VCaP (cell line): ENCODE measurements at regions not wholly inside any gene's neighbourhood (a gene's known extent, or its start where the extent isn't known, plus 50 kb on each side); places are given as distances from the start of the nearest gene placed in this dataset.
"Not testable (repeated sequence)": the region's sequence is repeated elsewhere in the genome, so short reads cannot be mapped to it uniquely, and the experiment has no call there.

Experiments used
- H3K27ac ChIP-seq: fragments of 450-650 bp; 2 replicates; pipeline ENCODE4 v1.5.1; 2017
- TF ChIP-seq, protein P1 (sequence below): fragments of 450-650 bp; conservative IDR thresholded peaks from 2 replicates; pipeline ENCODE4 v1.5.1; 2017; ENCODE audit warnings: mild to moderate bottlenecking, moderate library complexity

DNA sequence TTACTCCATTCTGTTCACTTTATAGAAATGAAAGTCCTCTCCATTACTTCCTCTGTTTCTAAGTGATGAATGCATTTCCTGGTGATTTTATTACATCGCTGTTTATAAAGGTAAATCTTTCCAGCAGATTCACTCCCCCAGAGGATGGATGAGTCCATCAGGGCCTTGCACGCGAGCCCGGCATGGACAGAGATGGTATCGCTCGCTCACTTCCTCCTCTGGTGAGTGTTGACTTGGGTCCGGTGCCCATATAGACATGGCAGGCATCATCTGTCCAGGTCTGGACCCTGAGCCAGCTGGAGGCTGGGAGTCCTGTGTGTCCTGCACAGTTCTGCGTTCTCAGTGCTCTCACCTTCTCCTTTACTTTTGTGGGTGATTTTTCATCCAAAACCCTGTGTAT, 733.6 kb upstream of the SALL3 start:
- TF ChIP-seq, protein P1, sequence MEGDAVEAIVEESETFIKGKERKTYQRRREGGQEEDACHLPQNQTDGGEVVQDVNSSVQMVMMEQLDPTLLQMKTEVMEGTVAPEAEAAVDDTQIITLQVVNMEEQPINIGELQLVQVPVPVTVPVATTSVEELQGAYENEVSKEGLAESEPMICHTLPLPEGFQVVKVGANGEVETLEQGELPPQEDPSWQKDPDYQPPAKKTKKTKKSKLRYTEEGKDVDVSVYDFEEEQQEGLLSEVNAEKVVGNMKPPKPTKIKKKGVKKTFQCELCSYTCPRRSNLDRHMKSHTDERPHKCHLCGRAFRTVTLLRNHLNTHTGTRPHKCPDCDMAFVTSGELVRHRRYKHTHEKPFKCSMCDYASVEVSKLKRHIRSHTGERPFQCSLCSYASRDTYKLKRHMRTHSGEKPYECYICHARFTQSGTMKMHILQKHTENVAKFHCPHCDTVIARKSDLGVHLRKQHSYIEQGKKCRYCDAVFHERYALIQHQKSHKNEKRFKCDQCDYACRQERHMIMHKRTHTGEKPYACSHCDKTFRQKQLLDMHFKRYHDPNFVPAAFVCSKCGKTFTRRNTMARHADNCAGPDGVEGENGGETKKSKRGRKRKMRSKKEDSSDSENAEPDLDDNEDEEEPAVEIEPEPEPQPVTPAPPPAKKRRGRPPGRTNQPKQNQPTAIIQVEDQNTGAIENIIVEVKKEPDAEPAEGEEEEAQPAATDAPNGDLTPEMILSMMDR, result no peak
- peak overlapping the region; percentile 69 for H3K27ac ChIP-seq

DNA sequence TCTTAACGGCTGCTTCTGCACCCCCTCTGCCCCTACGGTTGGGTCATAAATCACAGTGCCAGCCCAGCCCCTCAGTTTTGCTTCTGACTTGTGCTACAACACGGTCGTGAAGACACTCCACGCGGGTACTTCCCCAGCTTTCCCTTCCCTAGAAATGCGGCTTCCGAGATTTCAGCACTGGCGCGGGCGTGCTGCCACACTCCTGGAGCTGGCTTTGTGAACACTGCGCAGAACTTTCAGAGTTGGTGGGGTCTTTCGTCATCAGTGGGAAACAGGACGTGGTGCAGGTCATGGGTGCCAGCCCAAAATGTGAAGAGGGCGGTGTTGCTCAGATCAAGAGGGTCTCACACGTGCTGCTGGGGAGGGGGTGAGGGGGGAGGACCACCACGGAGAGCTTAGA, 733.0 kb upstream of the SALL3 start:
- H3K27ac ChIP-seq, result peak overlapping the region; percentile 69
- TF ChIP-seq, protein P1, result no peak

DNA sequence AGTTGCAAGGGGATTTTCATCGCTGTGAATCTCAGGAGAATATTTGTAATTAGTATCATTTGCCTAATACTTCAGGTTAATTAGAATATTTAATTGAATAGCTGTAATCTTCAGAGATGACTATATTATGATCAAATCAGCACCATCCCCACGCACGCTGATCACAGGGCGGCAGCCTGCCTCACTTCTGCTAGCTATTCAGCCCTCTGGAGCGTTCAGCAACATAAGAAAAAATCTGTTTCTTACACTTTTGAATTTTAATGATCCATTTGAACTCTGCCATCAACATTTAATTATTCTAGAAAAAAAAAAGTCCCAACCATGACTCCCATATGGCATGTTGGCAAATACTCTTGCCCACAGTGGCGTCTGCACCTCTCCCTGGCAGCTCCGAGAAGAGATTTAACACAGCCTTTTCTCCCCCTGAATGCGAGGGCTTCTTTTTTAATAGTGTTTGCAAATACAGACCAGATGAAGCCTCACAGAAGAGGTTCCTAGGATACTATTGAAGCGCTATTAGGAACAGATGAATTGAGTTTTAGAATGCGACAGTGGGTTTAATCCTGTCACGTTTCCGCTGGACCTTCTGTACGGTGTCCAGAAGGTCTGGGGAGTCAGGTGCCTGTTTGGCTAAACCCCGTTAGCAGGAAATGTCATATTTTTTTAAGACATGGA, 731.9 kb upstream of the SALL3 start:
- TF ChIP-seq, protein P1, result no peak

DNA sequence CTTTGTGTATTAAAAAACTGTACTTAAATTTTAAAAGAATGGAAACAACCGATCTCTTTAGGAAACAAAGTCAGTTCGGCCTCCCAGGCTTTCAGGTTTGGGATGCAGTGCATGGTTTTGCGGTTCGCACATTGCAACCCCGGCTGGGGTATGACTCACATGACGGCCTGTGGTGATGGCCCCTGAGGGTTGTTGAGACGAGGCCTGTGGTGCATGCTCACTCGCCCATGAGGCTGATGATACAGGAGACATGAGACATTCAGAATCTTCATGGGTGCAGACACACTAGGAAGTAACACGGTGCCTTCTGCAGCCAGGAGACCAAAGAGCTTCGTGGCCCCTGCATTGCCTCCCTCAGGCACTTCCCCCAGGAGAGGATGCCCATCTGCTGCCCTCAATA, 724.6 kb upstream of the SALL3 start:
- H3K27ac ChIP-seq, result no peak overlapping the region
- TF ChIP-seq, protein P1, result no peak

More for the DNA sequence above, 731.9 kb upstream of the SALL3 start:
- H3K27ac ChIP-seq, result no peak overlapping the region

DNA sequence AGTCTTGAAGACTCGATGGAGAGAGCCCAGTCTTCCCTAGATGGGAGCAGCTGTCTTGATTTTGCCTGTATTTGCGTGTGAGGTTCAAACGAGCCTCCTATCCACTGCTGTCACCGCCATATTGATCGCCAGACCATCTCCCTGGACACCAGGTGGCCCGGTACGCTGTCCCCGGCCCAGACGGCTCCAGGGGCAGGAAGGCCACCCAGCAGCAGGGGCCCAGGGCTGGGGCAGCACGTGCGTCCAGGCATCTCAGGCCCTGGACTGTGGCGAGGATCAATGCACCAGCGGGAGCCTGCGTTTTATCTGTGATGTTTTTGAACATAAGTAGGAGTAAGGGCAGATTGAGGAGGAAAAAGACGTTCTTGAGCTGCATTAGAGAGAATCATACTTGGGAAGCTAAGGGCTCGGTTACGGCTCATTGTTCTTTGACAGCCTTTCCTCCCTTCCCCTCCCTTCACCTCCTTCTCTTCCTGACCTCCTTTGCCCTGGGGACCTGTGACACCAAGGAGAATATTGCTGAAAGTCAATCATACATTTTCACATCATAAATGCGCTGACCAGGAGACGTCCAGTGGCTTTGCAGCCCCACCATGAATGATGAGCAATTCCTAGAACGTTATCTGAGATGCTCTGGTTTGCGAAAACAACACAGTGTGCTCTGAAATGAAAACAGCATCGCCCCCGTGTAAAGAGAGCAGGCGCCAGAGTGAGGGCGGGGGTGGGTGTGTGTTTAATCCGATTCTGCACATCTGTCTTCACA, 711.2 kb upstream of the SALL3 start:
- TF ChIP-seq, protein P1, result no peak
- H3K27ac ChIP-seq, result no peak overlapping the region

DNA sequence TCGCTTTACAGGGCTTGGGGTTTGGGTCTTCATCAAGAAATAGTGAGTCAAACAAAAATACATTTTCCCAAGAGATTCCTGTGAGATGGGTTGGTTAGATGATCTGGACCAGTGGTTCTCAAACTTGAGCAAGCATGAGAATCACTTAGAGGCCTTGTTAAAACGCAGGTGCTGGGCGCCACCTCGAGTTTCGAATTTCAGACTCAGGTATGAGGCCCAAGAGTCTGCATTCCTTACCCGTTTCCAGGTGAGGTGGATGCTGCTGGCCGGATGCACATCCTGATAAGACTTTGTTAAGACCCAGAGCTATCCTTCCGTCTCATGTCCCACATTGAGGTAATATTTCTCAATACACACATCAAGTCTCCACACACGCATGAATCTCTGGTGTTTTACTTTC, 707.8 kb upstream of the SALL3 start:
- TF ChIP-seq, protein P1, result no peak; the same call in 1 of the 2 replicates
- H3K27ac ChIP-seq, result no peak overlapping the region

DNA sequence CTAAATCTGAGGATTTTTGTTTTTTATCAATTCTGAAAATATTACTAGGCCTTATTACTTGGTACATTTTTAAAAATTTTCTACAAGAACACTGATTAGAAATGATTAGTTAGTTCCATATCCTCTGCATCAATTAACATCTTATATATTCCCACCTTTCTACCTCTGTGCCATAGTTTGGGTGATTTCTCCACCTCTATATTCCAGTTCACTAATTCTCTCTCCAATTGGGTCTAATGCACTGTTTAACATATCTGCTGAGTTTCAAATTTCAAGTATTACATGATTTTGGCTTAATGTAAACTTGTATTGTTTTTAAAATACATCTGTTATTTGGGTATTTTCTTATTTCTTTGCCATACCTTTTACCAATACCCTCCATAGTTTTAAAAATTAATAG, 705.7 kb upstream of the SALL3 start:
- TF ChIP-seq, protein P1, result no peak

DNA sequence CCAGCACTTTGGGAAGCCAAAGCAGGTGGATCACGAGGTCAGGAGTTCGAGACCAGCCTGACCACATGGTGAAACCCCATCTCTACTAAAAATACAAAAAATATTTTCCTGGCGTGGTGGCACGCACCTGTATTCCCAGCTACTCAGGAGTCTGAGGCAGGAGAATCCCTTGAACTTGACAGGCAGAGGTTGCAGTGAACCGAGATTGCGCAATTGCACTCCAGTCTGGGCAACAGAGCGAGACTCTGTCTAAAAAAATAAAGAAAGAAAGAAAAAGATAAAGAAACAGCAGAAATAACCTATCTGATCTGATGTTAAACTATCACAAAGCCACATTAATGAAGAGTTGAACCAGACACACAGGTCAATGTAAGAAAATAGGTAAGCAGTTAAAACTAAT, 696.2 kb upstream of the SALL3 start:
- H3K27ac ChIP-seq, result not testable (repeated sequence)

More for the DNA sequence above, 705.7 kb upstream of the SALL3 start:
- no peak overlapping the region for H3K27ac ChIP-seq
